ENCODE measurements at regions not wholly inside any gene's neighbourhood (a gene's known extent, or its start where the extent isn't known, plus 50 kb on each side); places are given as distances from the start of the nearest gene placed in this dataset.

GRCh38 chr3:118213892-118214291 is 820.8 kb downstream of the IGSF11 start:
- DNase-seq = no peak
- H3K4me3 ChIP-seq = no peak overlapping the region
- intact Hi-C loops (cut with DNase I; ENCODE audit: low total_unique reads) = no loop called here
- H3K27ac ChIP-seq = no peak overlapping the region
- no peaks in the 10 kb centered on the region for H3K27me3 ChIP-seq
- H3K4me1 ChIP-seq = no peaks in the 10 kb centered on the region
- no peaks in the 10 kb centered on the region for H3K36me3 ChIP-seq
- TF ChIP-seq CTCF (IDR thresholded peaks at IDR 0.05) = no peak
- no peak for TF ChIP-seq EP300 (IDR thresholded peaks at IDR 0.05)
- TF ChIP-seq POLR2A (IDR thresholded peaks at IDR 0.05) = no peak
- no peak for TF ChIP-seq POLR2AphosphoS5 (IDR thresholded peaks at IDR 0.05)
- no peaks in the 10 kb centered on the region for H3K9me3 ChIP-seq

- intact Hi-C loops (cut with DNase I; ENCODE audit: low total_unique reads) = no loop called here
- peaks cover 0 to 9% (median 8%) of the 10 kb centered on the region in 4 donors for H3K9me3 ChIP-seq
- no peak for DNase-seq
- WGBS, 5 donors = 62 to 79% (median 71%) methylated on average over 3 of the region's 3 CpGs
- H3K4me3 ChIP-seq = no peak overlapping the region
- no peaks in the 10 kb centered on the region for H3K27me3 ChIP-seq
- H3K4me1 ChIP-seq = no peaks in the 10 kb centered on the region
- no peak overlapping the region for H3K27ac ChIP-seq
- H3K36me3 ChIP-seq = no peaks in the 10 kb centered on the region
- TF ChIP-seq EP300 (IDR thresholded peaks at IDR 0.05) (no peak), POLR2AphosphoS5 (IDR thresholded peaks at IDR 0.05) (no peak), CTCF (IDR thresholded peaks at IDR 0.05) (no peak), POLR2A (IDR thresholded peaks at IDR 0.05) (no peak)
Observed at GRCh38 chr3:118226206-118226605, 808.4 kb downstream of the IGSF11 start.

GRCh38 chr3:118227191-118227590 is 807.5 kb downstream of the IGSF11 start:
- no peaks in the 10 kb centered on the region for H3K27me3 ChIP-seq
- WGBS, 5 donors = 68 to 85% (median 79%) methylated on average over 2 of the region's 2 CpGs
- DNase-seq = no peak
- no peaks in the 10 kb centered on the region for H3K9me3 ChIP-seq
- intact Hi-C loops (cut with DNase I; ENCODE audit: low total_unique reads) = no loop called here
- no peak overlapping the region for H3K4me3 ChIP-seq
- H3K27ac ChIP-seq = no peak overlapping the region
- TF ChIP-seq POLR2A (IDR thresholded peaks at IDR 0.05) (no peak), POLR2AphosphoS5 (IDR thresholded peaks at IDR 0.05) (no peak), CTCF (IDR thresholded peaks at IDR 0.05) (no peak), EP300 (IDR thresholded peaks at IDR 0.05) (no peak)
- no peaks in the 10 kb centered on the region for H3K36me3 ChIP-seq
- no peaks in the 10 kb centered on the region for H3K4me1 ChIP-seq

GRCh38 chr3:118228151-118228550 is 806.5 kb downstream of the IGSF11 start:
- WGBS, 5 donors = 52 to 70% (median 59%) methylated on average over 1 of the region's 1 CpG
- H3K27ac ChIP-seq = no peak overlapping the region
- intact Hi-C loops (cut with DNase I; ENCODE audit: low total_unique reads) = no loop called here
- no peaks in the 10 kb centered on the region for H3K27me3 ChIP-seq
- H3K36me3 ChIP-seq = no peaks in the 10 kb centered on the region
- TF ChIP-seq EP300 (IDR thresholded peaks at IDR 0.05) (no peak), POLR2A (IDR thresholded peaks at IDR 0.05) (no peak), POLR2AphosphoS5 (IDR thresholded peaks at IDR 0.05) (no peak), CTCF (IDR thresholded peaks at IDR 0.05) (no peak)
- H3K4me1 ChIP-seq = no peaks in the 10 kb centered on the region
- no peaks in the 10 kb centered on the region for H3K9me3 ChIP-seq
- H3K4me3 ChIP-seq = no peak overlapping the region
- DNase-seq = no peak
